Small intestine (tissue), 7 donors: ENCODE measurements at regions not wholly inside any gene's neighbourhood (a gene's known extent, or its start where the extent isn't known, plus 50 kb on each side); places are given as distances from the start of the nearest gene placed in this dataset.

Experiments used
- DNase-seq, 2 donors: peaks; one replicate each; pipeline versions ENCODE4 v3.0.0 to v3.0.0-alpha.2; 2013
- FAIRE-seq: peaks from 2 replicates; lab custom pipeline; 2012; peaks lifted over from hg19 to GRCh38; lab: Jason Lieb, UNC
- H3K27ac ChIP-seq, 3 donors: one replicate each; pipeline ENCODE4 v1.5.1; 2013; ENCODE audit warnings: low read length in 2 of 3, mild to moderate bottlenecking in 2 of 3, control low read depth in 1 of 3, inconsistent platforms in 1 of 3, low read depth in 1 of 3, moderate library complexity in 1 of 3
- H3K27me3 ChIP-seq, 3 donors: one replicate each; pipeline ENCODE4 v1.6.1; 2013; ENCODE audit warnings: low read length in 3 of 3, inconsistent platforms in 1 of 3; ENCODE audit not compliant: control insufficient read depth in 3 of 3, insufficient read depth in 3 of 3
- H3K36me3 ChIP-seq, 3 donors: one replicate each; pipeline ENCODE4 v1.6.1; 2013; ENCODE audit warnings: low read length in 3 of 3, inconsistent platforms in 1 of 3, low read depth in 1 of 3, mild to moderate bottlenecking in 1 of 3, moderate library complexity in 1 of 3; ENCODE audit not compliant: control insufficient read depth in 3 of 3, insufficient read depth in 2 of 3
- H3K4me1 ChIP-seq, 3 donors: one replicate each; pipeline ENCODE4 v1.6.1; 2013; ENCODE audit warnings: low read length in 2 of 3, inconsistent platforms in 1 of 3, low read depth in 1 of 3, mild to moderate bottlenecking in 1 of 3, moderate library complexity in 1 of 3; ENCODE audit not compliant: control insufficient read depth in 3 of 3, insufficient read depth in 2 of 3
- H3K4me3 ChIP-seq, 3 donors: one replicate each; pipeline ENCODE4 v1.5.1; 2013; ENCODE audit warnings: low read length in 3 of 3, control low read depth in 1 of 3, inconsistent platforms in 1 of 3, low read depth in 1 of 3, mild to moderate bottlenecking in 1 of 3, moderate library complexity in 1 of 3
- H3K9me3 ChIP-seq, 2 donors: one replicate each; pipeline ENCODE4 v1.6.1; 2013; ENCODE audit warnings: low read depth in 1 of 2, low read length in 1 of 2; ENCODE audit not compliant: control insufficient read depth in 2 of 2, insufficient read depth in 1 of 2
- WGBS, 3 donors: extraction: QIAGEN DNeasy Blood & Tissue Kit; methylation state at CpG; one replicate each; pipeline ENCODE4 v1.1.7; 2013; 5-methylcytosine and 5-hydroxymethylcytosine counted together
- donor health status: healthy with polysubstance abuse.
- donor health status: control.
- donor health status: control.
- donor health status: Bipolar disorder and iron deficiency.
- donor health status: healthy.

- no peak for FAIRE-seq
- 84 to 88% (median 87%) methylated on average over 5 of the region's 5 CpGs for WGBS, 3 donors
Observed at GRCh38 chr6:104162036-104162669, 697.6 kb downstream of the HACE1 start.

GRCh38 chr6:104159045-104159618, 700.6 kb downstream of the HACE1 start:
- Histone ChIP-seq H3K4me3 (no peak overlapping the region), H3K9me3 (peaks cover 0 to 6% of the 10 kb centered on the region in 2 donors), H3K4me1 (no peaks in the 10 kb centered on the region), H3K36me3 (no peaks in the 10 kb centered on the region), H3K27me3 (no peaks in the 10 kb centered on the region), H3K27ac (no peak overlapping the region)
- FAIRE-seq = no peak
- 70 to 78% (median 74%) methylated on average over 2 of the region's 2 CpGs for WGBS, 3 donors
- no peak for DNase-seq

More at GRCh38 chr6:104162036-104162669, 697.6 kb downstream of the HACE1 start:
- Histone ChIP-seq H3K4me1 (no peaks in the 10 kb centered on the region), H3K4me3 (no peak overlapping the region), H3K27ac (no peak overlapping the region), H3K36me3 (no peaks in the 10 kb centered on the region), H3K27me3 (no peaks in the 10 kb centered on the region), H3K9me3 (peaks cover 0 to 16% of the 10 kb centered on the region in 2 donors)
- no peak for DNase-seq

- 67 to 78% (median 75%) methylated on average over 3 of the region's 3 CpGs for whole genome bisulfite sequencing, 3 donors
- Histone ChIP-seq H3K27me3 (no peaks in the 10 kb centered on the region), H3K9me3 (peaks cover 0 to 10% of the 10 kb centered on the region in 2 donors), H3K27ac (no peak overlapping the region), H3K4me1 (no peaks in the 10 kb centered on the region), H3K4me3 (no peak overlapping the region), H3K36me3 (no peaks in the 10 kb centered on the region)
- DNase-seq (no peak), FAIRE-seq (no peak)
Observed at GRCh38 chr6:104143757-104144156, 716.0 kb downstream of the HACE1 start.

DNA sequence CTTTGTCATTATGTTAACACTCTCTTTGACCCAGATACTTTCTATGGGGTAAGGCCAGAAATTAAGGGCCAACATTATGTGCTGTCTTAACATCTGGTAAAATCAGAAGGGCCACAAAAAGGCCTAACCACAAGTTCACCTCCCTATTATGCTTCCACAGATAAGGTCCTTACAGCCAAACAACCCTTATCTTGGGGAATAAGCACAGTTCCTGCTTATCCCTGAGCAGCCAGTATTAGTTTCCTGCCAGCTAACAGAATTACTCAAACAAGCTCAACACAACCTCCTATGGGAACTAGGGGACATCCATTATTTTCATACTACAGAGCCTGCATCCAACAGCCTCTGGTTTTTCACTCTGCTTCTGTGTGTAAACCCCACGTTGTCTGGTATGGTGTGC, 724.8 kb downstream of the HACE1 start:
- no peak for DNase-seq
- no peaks in the 10 kb centered on the region for H3K4me1 ChIP-seq
- FAIRE-seq = no peak
- peaks cover 0 to 9% of the 10 kb centered on the region in 2 donors for H3K9me3 ChIP-seq
- H3K36me3 ChIP-seq = no peaks in the 10 kb centered on the region
- H3K4me3 ChIP-seq = no peak overlapping the region
- H3K27ac ChIP-seq = no peak overlapping the region
- 55 to 66% (median 60%) methylated on average over 1 of the region's 1 CpG for WGBS, 3 donors
- H3K27me3 ChIP-seq = no peaks in the 10 kb centered on the region

DNA sequence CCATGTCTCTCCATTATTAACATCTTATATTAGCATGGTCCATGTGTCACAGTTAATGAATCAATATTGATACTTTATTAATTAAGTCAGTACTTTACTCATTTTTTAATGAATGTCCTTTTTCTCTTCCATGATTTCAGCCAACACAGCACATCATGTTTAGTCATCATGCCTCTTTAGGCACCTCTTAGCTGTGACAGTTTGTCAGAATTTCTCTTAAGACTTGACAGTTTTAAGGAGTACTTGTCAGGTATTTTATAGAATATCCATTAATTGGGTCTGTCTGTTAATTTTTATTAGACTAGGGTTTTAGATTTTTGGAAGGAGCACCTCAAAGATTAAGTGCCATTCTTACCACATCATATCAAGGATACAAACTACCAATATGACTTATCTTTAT, 729.4 kb downstream of the HACE1 start:
- no peaks in the 10 kb centered on the region for H3K9me3 ChIP-seq
- FAIRE-seq (no peak), DNase-seq (no peak)

DNA sequence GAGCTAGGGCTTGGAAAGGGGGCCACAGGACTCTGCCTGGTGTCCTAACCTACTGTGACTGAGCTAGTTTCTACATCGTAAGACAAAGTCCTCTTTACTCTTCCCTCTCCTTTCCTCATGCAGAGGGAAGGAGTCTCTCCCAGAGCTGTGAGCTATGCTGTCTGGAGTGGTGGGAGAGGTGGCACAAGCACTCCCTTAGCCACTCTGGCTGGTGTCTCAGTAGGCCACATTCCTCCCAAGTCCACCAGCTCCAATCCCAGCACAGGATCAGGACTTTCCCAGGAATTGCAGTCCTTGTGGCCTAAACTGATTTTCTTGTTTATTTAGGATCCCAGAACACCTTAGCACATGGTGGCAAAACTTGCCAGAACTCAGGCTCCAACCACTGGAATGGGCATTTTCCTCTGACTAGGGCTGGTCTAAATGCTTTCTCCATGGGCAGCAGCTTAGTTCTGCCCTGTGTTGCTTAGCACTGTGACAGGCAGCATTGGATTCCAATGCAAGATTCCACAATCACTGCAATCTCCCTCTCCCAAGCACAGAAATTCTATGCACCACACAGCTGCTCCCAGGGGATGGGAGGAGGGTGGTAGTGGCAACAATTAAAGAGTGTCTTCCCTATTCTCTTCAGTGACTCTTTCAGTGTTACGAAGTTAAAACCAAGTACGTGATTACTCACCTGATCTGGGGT, 733.3 kb downstream of the HACE1 start:
- WGBS, 3 donors = 92 to 95% (median 93%) methylated on average over 3 of the region's 3 CpGs

More for the DNA sequence above, 729.4 kb downstream of the HACE1 start:
- H3K4me3 ChIP-seq = no peak overlapping the region
- no peaks in the 10 kb centered on the region for H3K36me3 ChIP-seq
- H3K27me3 ChIP-seq = no peaks in the 10 kb centered on the region
- H3K4me1 ChIP-seq = no peaks in the 10 kb centered on the region
- H3K27ac ChIP-seq = no peak overlapping the region

GRCh38 chr6:104123227-104123626, 736.5 kb downstream of the HACE1 start:
- FAIRE-seq = no peak
- DNase-seq = no peak
- 81 to 84% (median 81%) methylated on average over 1 of the region's 1 CpG for WGBS, 3 donors
- Histone ChIP-seq H3K9me3 (peaks cover 0 to 5% of the 10 kb centered on the region in 2 donors), H3K36me3 (no peaks in the 10 kb centered on the region), H3K4me3 (no peak overlapping the region), H3K4me1 (no peaks in the 10 kb centered on the region), H3K27ac (no peak overlapping the region), H3K27me3 (no peaks in the 10 kb centered on the region)

More for the DNA sequence above, 733.3 kb downstream of the HACE1 start:
- H3K36me3 ChIP-seq = no peaks in the 10 kb centered on the region
- no peak overlapping the region for H3K27ac ChIP-seq
- FAIRE-seq (no peak), DNase-seq (no peak)
- peaks cover 0 to 5% of the 10 kb centered on the region in 2 donors for H3K9me3 ChIP-seq
- no peaks in the 10 kb centered on the region for H3K27me3 ChIP-seq
- H3K4me3 ChIP-seq = no peak overlapping the region
- no peaks in the 10 kb centered on the region for H3K4me1 ChIP-seq

GRCh38 chr6:104118274-104118673, 741.4 kb downstream of the HACE1 start:
- FAIRE-seq = no peak
- no peaks in the 10 kb centered on the region for H3K9me3 ChIP-seq
- WGBS, 3 donors = 48 to 65% (median 53%) methylated on average over 4 of the region's 4 CpGs

More at GRCh38 chr6:104118274-104118673, 741.4 kb downstream of the HACE1 start:
- H3K4me3 ChIP-seq = no peak overlapping the region
- DNase-seq = no peak
- no peak overlapping the region for H3K27ac ChIP-seq
- no peaks in the 10 kb centered on the region for H3K27me3 ChIP-seq
- H3K36me3 ChIP-seq = no peaks in the 10 kb centered on the region
- H3K4me1 ChIP-seq = no peaks in the 10 kb centered on the region
